ENCODE measurements at regions not wholly inside any gene's neighbourhood (a gene's known extent, or its start where the extent isn't known, plus 50 kb on each side); places are given as distances from the start of the nearest gene placed in this dataset.

DNA sequence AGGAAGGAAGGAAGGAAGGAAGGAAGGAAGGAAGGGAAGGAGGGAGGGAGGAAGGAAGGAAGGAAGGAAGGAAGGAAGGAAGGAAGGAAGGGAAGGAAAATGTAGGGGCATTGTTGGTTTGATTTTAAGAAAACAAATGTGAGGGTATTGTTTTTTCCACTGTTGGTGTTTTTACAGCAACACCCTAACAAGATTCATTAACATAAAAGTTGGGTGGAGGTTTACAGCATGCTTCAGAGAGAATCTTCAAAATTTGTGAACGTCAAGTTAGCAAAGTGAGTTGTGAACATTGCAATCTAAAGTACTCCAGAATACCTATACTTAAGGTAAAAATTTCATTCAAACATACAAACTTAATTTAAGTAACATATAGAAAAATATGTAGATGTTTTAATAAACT lies 200.2 kb upstream of the ID4 start:
- Histone ChIP-seq H3K4me3 (no peak overlapping the region), H3K79me2 (ENCODE audit: control insufficient read depth, insufficient read depth, low read length) (no peaks in the 10 kb centered on the region), H3K9me3 (replicated peaks; ENCODE audit: control insufficient read depth, insufficient read depth, low read length) (no peaks in the 10 kb centered on the region), H3K36me3 (ENCODE audit: control insufficient read depth in 2 of 2, insufficient read depth in 2 of 2, low read length in 1 of 2) (no peaks in the 10 kb centered on the region), H2AFZ (ENCODE audit: control insufficient read depth, low read depth, low read length) (no peak overlapping the region), H3K9ac (ENCODE audit: control insufficient read depth, insufficient read depth, low read length) (no peak overlapping the region), H3K4me1 (ENCODE audit: control insufficient read depth, insufficient read depth, low read length) (no peaks in the 10 kb centered on the region), H3K4me2 (ENCODE audit: control insufficient read depth, insufficient read depth) (no peak overlapping the region), H3K27ac (ENCODE audit: control insufficient read depth, insufficient read depth) (no peak overlapping the region), H3K27me3 (replicated peaks in 1 of 2; ENCODE audit: control insufficient read depth in 2 of 2, insufficient read depth in 2 of 2, low read length in 1 of 2) (no peaks in the 10 kb centered on the region), H4K20me1 (ENCODE audit: control insufficient read depth, insufficient read depth) (no peaks in the 10 kb centered on the region)
- BruUV-seq (replicated peaks) = no TSS peak
- CTCF ChIA-PET = no interaction called here
- POLR2A ChIA-PET = no interaction called here
- TF ChIP-seq NFYB (IDR thresholded peaks at IDR 0.05; ENCODE audit: insufficient read depth, low read depth, low read length) = no peak
- TF ChIP-seq RFX5 (IDR thresholded peaks at IDR 0.05; ENCODE audit: low read depth, low read length) = no peak
- TF ChIP-seq CBX5 (IDR thresholded peaks at IDR 0.05; ENCODE audit: low read depth) = no peak
- TF ChIP-seq GATAD2B (conservative IDR thresholded peaks at IDR 0.05; ENCODE audit: low read depth) = no peak
- TF ChIP-seq EGR1 (IDR thresholded peaks at IDR 0.05; ENCODE audit: borderline replicate concordance in 1 of 2, low read depth in 2 of 2, low read length in 2 of 2) = no peak
- TF ChIP-seq, protein P1, sequence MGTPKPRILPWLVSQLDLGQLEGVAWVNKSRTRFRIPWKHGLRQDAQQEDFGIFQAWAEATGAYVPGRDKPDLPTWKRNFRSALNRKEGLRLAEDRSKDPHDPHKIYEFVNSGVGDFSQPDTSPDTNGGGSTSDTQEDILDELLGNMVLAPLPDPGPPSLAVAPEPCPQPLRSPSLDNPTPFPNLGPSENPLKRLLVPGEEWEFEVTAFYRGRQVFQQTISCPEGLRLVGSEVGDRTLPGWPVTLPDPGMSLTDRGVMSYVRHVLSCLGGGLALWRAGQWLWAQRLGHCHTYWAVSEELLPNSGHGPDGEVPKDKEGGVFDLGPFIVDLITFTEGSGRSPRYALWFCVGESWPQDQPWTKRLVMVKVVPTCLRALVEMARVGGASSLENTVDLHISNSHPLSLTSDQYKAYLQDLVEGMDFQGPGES (IDR thresholded peaks at IDR 0.05) = no peak
- TF ChIP-seq SUZ12 (IDR thresholded peaks at IDR 0.05; ENCODE audit: unreplicated experiment) = no peak
- no peak for TF ChIP-seq NBN (IDR thresholded peaks at IDR 0.05)
- TF ChIP-seq HCFC1 (IDR thresholded peaks at IDR 0.05; ENCODE audit: low read length) = no peak
- no peak for TF ChIP-seq EED (IDR thresholded peaks at IDR 0.05; ENCODE audit: low read depth)
- no peak for TF ChIP-seq ZNF24 (IDR thresholded peaks at IDR 0.05)
- TF ChIP-seq ZNF687 (IDR thresholded peaks at IDR 0.05) = no peak
- TF ChIP-seq POLR2A (IDR thresholded peaks at IDR 0.05; ENCODE audit: low read depth, low read length) = no peak
- intact Hi-C loops (cut with micrococcal nuclease; ENCODE audit: unreplicated experiment) = no loop called here
- WGBS (ENCODE audit: insufficient coverage, insufficient replicate concordance, low lambda C conversion rate, missing lambda C conversion rate) = 79% methylated on average over 1 of the region's 1 CpG
- SMC1A ChIA-PET (ENCODE audit: uncharacterized antibody, unreplicated experiment) = interaction anchor here (0.6 kb wide), 1 partner anchor 9 kb away, joined by 3 read pairs; no protein-coding TSS in a partner anchor
- RAD21 ChIA-PET (ENCODE audit: unreplicated experiment) = no interaction called here
- ATAC-seq (no peak), FAIRE-seq (no peak), DNase-seq (ENCODE audit: low read depth, low spot score) (no peak)
- in situ Hi-C loops (cut with MboI) = no loop called here

All from GM12878 (cell line).